ENCODE measurements at regions not wholly inside any gene's neighbourhood (a gene's known extent, or its start where the extent isn't known, plus 50 kb on each side); places are given as distances from the start of the nearest gene placed in this dataset.
"Not testable (repeated sequence)": the region's sequence is repeated elsewhere in the genome, so short reads cannot be mapped to it uniquely, and the experiment has no call there.

DNA sequence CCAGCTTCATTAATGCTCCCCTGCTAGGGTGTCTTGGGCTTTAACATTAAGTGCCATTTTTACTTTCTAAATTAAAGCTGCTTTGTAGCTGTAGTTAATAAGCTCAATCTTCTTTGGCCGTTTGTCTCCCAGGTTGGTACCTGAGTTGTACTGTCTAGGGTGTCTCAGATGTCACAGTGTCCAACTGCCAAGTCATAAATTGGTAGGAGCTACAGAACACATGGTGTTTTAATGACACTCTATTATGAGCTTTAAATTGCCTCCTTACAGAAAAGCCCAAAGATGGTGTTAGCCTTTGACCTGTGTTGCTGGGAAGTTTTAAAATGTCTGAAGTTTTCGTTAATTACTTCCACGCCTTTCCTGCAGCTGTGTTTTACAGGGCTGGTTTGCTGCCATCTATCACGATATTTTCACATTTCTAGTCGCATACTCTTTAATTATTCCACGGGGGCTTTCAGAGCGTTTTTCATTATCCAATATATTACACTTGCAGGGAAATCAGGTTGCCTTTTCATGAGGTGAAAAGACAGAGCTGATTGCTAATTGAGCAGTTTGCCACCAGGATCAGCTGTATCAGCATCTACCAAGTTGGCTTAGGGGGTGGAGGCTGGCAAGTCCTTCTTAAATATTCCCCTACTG, 247.8 kb upstream of the PLPP4 start:
- no peak for DNase-seq (ENCODE audit: low spot score)
- Mint-ChIP-seq H3K9me3 (peaks cover 3% of the 10 kb centered on the region), H3K36me3 (no peaks in the 10 kb centered on the region), H3K4me1 (peaks cover 3% of the 10 kb centered on the region), H3K4me3 (no peak overlapping the region), H3K27ac (no peak overlapping the region), H3K27me3 (ENCODE audit: insufficient read depth, low read depth) (peaks cover 4% of the 10 kb centered on the region)
- Histone ChIP-seq H3K9ac (no peak overlapping the region), H3K4me2 (no peak overlapping the region), H3K27ac (no peak overlapping the region), H3F3A (ENCODE audit: low read depth) (no peaks in the 10 kb centered on the region), H3K36me3 (no peaks in the 10 kb centered on the region), H3K4me1 (peaks cover 9% of the 10 kb centered on the region), H3K9me3 (ENCODE audit: low read depth) (no peaks in the 10 kb centered on the region), H3K79me2 (ENCODE audit: low read depth) (no peaks in the 10 kb centered on the region), H4K20me1 (ENCODE audit: low read depth) (no peaks in the 10 kb centered on the region), H3K27me3 (no peaks in the 10 kb centered on the region), H3K4me3 (no peak overlapping the region), H2AFZ (replicated peaks) (no peak overlapping the region)
- TF ChIP-seq EZH2 (IDR thresholded peaks at IDR 0.05) (no peak), EZH2phosphoT487 (IDR thresholded peaks at IDR 0.05) (no peak)
- TF ChIP-seq, protein P1, sequence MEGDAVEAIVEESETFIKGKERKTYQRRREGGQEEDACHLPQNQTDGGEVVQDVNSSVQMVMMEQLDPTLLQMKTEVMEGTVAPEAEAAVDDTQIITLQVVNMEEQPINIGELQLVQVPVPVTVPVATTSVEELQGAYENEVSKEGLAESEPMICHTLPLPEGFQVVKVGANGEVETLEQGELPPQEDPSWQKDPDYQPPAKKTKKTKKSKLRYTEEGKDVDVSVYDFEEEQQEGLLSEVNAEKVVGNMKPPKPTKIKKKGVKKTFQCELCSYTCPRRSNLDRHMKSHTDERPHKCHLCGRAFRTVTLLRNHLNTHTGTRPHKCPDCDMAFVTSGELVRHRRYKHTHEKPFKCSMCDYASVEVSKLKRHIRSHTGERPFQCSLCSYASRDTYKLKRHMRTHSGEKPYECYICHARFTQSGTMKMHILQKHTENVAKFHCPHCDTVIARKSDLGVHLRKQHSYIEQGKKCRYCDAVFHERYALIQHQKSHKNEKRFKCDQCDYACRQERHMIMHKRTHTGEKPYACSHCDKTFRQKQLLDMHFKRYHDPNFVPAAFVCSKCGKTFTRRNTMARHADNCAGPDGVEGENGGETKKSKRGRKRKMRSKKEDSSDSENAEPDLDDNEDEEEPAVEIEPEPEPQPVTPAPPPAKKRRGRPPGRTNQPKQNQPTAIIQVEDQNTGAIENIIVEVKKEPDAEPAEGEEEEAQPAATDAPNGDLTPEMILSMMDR (IDR thresholded peaks at IDR 0.05), result no peak

- no peak overlapping the region for H3K9ac ChIP-seq
- Mint-ChIP-seq H3K36me3 (no peaks in the 10 kb centered on the region), H3K4me1 (peaks cover 3% of the 10 kb centered on the region), H3K27me3 (ENCODE audit: insufficient read depth, low read depth) (peaks cover 2% of the 10 kb centered on the region), H3K27ac (no peak overlapping the region), H3K9me3 (peaks cover 7% of the 10 kb centered on the region), H3K4me3 (no peak overlapping the region)
- no peak overlapping the region for H3K4me2 ChIP-seq
- TF ChIP-seq EZH2phosphoT487 (IDR thresholded peaks at IDR 0.05), result no peak
- no peak for TF ChIP-seq EZH2 (IDR thresholded peaks at IDR 0.05)
- TF ChIP-seq, protein P1 (IDR thresholded peaks at IDR 0.05), result no peak
- no peak overlapping the region for H3K27ac ChIP-seq
- no peaks in the 10 kb centered on the region for H3F3A ChIP-seq (ENCODE audit: low read depth)
- H3K4me1 ChIP-seq, result peaks cover 9% of the 10 kb centered on the region
- no peak overlapping the region for H3K4me3 ChIP-seq
- H3K79me2 ChIP-seq (ENCODE audit: low read depth), result no peaks in the 10 kb centered on the region
- H3K27me3 ChIP-seq, result no peaks in the 10 kb centered on the region
- no peaks in the 10 kb centered on the region for H3K9me3 ChIP-seq (ENCODE audit: low read depth)
- DNase-seq (ENCODE audit: low spot score), result no peak
- no peaks in the 10 kb centered on the region for H3K36me3 ChIP-seq
- no peaks in the 10 kb centered on the region for H4K20me1 ChIP-seq (ENCODE audit: low read depth)
- H2AFZ ChIP-seq (replicated peaks), result no peak overlapping the region
Measured at GRCh38 chr10:120212275-120212674, 244.8 kb upstream of the PLPP4 start.

DNA sequence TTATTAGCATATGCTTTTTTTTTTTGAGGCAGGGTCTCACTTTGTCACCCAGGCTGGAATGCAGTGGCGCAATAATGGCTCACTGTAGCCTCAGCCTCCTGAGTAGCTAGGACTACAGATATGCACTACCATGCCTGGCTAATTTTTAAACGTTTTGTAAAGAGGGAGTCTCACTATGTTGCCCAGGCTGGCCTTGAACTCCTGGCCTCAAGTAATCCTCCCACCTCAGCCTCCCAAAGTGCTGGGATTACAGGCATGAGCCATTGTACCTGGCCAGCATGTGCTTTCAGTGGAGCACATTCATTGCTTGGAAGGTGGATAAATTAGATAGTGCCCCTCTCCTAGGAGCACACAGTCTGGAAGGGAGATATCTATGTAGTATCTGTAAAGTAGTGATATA, 243.7 kb upstream of the PLPP4 start:
- H3F3A ChIP-seq (ENCODE audit: low read depth); H3K4me3 Mint-ChIP-seq; H3K4me3 ChIP-seq; H2AFZ ChIP-seq (replicated peaks); H3K9me3 ChIP-seq (ENCODE audit: low read depth); H3K27ac Mint-ChIP-seq; H3K27me3 ChIP-seq; DNase-seq (ENCODE audit: low spot score); H3K4me1 ChIP-seq; H3K36me3 ChIP-seq; H3K79me2 ChIP-seq (ENCODE audit: low read depth); H4K20me1 ChIP-seq (ENCODE audit: low read depth); H3K9ac ChIP-seq; H3K27ac ChIP-seq; H3K9me3 Mint-ChIP-seq; H3K4me2 ChIP-seq; H3K36me3 Mint-ChIP-seq; H3K4me1 Mint-ChIP-seq; H3K27me3 Mint-ChIP-seq (ENCODE audit: insufficient read depth, low read depth): not testable (repeated sequence)

DNA sequence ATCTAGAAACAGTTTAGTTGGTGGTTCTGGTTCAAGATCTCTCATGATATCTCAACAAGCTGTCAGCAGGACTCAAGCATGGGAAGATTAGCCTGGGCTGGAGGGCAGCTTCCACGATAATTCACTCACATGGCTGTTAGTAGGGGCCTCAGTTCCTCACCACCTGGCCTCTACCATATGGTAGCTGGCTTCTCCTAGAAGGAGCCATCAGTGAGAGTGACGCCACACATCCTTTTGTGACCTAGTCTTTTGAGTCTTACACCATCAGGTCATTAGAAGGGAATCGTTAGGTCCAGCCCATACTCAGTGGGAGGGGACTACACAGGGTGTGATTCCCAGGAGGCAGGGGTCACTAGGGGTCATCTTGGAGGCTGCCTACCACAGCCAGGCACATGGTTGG, 239.3 kb upstream of the PLPP4 start:
- Histone ChIP-seq H3K4me2 (no peak overlapping the region), H3K27me3 (no peaks in the 10 kb centered on the region), H3F3A (ENCODE audit: low read depth) (no peaks in the 10 kb centered on the region), H3K79me2 (ENCODE audit: low read depth) (no peaks in the 10 kb centered on the region), H2AFZ (replicated peaks) (no peak overlapping the region), H3K4me3 (no peak overlapping the region), H3K9me3 (ENCODE audit: low read depth) (no peaks in the 10 kb centered on the region), H3K4me1 (no peaks in the 10 kb centered on the region), H3K9ac (no peak overlapping the region), H3K36me3 (no peaks in the 10 kb centered on the region), H4K20me1 (ENCODE audit: low read depth) (no peaks in the 10 kb centered on the region), H3K27ac (no peak overlapping the region)
- Mint-ChIP-seq H3K27me3 (ENCODE audit: insufficient read depth, low read depth) (peaks cover 2% of the 10 kb centered on the region), H3K27ac (no peak overlapping the region), H3K9me3 (peaks cover 10% of the 10 kb centered on the region), H3K36me3 (no peaks in the 10 kb centered on the region), H3K4me1 (no peaks in the 10 kb centered on the region), H3K4me3 (no peak overlapping the region)
- DNase-seq (ENCODE audit: low spot score), result no peak
- TF ChIP-seq, protein P1 (IDR thresholded peaks at IDR 0.05), result no peak
- TF ChIP-seq EZH2phosphoT487 (IDR thresholded peaks at IDR 0.05) (no peak), EZH2 (IDR thresholded peaks at IDR 0.05) (no peak)

Data from neural progenitor cell (in vitro differentiated cells).